Fibroblast of skin of left biceps (primary cell): ENCODE measurements at regions not wholly inside any gene's neighbourhood (a gene's known extent, or its start where the extent isn't known, plus 50 kb on each side); places are given as distances from the start of the nearest gene placed in this dataset.
A peak's percentile ranks its signal among the peaks of the same experiment; 100 is the strongest.
"Not testable (repeated sequence)": the region's sequence is repeated elsewhere in the genome, so short reads cannot be mapped to it uniquely, and the experiment has no call there.

ENCODE experiments used
- DNase-seq, 2 experiments: peaks; one replicate each; pipeline ENCODE4 v3.0.0-alpha.2; 2013; ENCODE audit warnings: low read depth in 2 of 2

DNA sequence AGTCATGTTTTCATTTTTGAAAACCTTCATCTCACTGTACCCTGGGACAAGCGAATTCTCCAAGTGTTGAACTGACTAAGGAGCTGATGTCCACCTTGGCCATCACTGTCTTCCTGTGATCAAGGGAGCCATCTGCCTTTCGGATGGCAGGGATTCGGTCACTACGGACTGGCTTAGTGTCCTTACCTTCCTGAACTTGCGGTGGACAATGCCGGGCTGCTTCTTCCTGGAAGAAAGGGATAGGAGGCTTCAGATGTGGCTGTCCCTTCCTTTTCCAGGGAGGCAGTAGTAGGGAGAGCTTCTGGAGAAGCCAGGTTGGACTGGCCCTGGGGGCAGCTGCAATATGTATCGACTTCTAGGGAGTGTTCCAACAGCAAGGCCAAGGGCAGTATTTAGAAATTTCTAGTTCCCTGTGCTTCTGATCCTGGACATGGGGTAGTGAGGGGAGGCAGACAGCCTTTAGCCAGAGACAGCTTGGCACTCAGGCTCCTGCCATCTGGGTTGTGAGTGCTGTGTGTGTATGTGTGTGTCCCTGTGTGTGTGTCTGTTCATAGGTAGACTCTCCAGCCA is 114.6 kb downstream of the IER5 start:
- DNase-seq, result no peak

DNA sequence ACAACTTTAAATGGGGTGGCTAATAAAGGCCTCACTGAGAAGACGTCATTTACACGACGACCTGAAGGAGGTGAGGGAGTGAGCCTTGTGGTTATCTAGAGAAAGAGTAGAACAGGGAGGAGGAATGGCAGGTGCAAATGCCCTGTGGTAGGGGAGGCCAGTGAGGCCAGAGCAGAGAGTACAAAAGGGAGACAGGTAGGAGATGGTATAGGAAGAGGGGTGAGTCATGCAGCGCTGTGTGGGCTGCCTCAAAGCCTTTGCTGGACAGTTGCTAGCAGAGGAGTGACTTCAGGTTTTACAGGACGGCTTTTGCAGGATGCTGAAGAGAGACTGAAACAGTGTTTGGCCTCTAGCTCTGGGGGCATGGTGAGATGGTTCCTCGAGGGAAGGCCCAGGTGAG is 116.0 kb downstream of the IER5 start:
- no peak for DNase-seq

DNA sequence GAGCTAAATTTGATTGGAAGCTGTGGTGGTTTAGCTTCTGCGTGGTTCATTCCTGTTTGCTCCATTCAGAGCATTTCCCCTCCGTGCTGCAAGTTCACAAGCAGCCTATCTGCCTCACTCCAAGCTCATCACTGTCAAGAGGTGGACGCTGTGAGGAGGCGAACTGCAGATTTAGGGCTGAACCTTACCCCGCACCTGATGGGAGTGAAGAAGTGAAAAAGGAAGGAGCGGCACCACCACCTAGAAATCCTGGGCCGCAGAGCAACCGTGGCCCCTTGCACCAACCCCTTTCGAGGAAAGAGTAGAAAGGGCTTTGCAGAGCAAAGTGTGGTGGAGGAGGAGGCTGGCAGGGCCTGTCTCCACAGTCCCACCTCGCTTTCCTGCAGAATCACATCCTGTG is 117.4 kb downstream of the IER5 start:
- no peak for DNase-seq

DNA sequence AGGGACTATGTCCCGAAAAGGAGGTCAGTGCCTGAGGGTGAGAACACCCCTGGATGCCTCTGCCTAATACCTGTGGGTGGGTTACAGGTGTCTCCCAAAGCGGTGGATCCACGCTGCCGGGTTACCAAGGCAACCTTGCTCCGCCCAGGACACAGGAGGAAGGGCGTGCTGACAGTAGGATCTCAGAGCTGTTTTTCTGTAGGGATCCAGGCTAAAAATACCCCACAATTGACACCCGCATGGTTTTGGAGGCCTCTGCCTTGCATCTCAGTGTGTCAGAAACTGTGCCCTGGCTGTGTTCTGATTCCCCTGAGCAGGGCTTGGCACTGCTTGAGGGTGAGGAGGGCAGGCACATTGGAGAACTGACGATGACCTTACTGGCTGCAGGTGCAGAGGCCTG is 118.0 kb downstream of the IER5 start:
- DNase-seq, result no peak

DNA sequence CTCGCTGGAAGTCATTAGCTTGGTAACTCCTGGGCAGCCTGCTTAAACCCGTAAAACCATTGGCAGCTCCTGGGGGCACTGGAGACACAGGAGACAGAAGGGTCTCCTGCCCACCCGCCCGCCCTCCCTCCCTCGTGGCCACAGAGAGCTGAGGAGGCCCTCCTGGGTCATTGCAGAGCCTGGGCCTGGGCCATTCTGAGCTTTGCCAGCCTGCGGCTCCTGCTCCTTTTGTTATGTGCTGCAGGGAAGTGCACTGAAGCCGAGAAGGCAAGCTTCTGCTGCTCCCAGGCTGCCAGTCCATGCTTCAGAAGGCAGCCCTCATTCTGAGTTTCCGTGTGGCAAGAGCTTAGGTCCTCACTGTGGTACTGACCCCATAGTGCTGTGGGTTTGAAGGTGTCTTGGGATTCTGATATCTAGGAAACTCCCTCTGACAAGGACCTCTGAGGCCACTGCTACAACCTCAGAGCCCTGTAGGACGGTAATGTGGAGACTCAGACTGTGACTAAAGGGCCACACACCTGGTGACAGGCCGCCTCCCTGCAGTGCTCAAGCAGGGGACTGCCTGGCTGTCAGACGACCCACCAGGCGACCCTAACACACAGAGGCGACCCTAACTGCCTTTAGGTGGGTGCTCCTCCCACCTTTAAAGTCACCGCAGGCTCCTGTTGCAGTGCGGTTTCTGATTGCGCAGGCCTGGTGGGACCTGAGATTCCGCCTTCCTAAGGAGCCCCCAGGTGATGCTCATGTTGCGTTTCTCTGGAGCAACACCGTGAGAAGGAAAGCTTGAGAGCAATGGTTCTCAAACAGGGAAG is 118.7 kb downstream of the IER5 start:
- no peak for DNase-seq

DNA sequence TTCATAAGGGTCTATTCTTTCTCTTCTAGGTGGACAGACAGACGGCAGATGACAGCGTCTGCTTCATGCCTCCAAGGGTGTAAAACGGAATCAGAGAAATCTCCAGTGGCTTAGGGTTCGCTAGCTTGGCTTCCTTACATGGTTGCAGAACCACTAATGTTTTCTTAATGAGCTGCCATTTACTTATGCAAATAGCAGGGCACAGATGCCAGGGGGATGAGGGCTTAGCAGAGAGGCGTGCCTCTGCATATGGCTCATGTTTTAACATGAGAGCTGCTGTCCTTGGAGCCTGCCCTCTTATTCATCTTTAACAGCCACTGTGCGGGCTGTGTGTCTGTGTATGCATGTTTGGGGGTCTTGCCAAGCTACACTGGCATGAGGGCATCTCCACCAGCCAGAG is 119.6 kb downstream of the IER5 start:
- DNase-seq, result no peak

DNA sequence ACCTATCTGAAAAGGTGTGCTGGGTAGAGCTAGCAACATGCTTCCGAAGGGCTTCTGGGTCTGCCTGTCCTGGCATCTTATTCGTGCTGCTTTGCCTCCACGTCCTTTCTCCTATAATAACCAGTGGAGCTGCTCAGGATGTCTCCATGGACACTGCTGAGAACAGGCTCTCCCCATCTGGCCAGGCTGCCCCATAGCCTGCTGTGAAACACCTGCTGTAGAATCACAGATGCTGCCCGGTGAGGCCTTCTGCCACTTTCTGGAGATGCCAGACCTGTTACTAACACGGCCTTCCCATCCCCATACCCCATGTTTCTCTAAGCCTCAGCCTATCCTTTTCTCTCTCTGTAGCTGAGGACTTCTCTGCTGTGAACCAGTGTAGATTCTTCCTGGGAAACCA is 120.5 kb downstream of the IER5 start:
- DNase-seq, result no peak

DNA sequence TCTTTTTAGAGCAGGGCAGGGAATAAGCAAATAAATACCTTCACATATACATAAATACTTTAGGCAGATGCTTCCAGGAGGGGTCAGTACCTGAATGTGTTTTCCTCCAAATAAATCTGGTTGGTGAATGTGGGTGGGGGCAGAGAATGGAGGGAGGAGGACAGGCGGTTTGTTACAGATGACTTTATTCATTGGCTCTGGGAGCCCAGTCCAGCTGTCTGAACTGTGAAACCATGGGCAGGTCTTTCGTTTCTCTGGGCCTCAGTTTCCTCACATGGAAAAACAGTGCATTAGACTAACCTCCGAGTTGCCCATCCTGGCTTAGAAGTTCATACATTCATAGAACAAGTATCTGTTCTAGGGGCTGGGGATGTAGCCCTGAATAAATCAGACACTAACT is 124.6 kb downstream of the IER5 start:
- DNase-seq, result no peak

DNA sequence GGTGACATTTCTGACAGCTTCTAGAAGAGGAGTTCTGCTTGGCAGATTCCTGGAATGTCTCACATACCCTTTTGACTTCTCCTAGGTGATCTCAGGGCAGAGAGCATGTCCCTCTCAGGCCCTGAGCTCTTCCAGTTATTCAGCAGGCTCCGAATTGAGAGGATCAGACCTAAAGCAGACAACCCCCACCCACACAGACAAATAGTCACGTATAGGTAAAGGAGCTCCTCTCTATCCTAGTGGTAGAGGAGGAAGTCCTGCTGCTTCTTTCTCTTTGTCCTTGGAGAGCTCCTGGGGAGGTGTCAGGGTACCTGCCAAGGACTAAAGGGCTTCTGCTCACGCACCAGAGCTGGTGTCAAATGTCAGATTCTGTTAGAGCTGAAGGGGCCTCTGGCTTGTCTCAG is 128.1 kb downstream of the IER5 start:
- no peak for DNase-seq

DNA sequence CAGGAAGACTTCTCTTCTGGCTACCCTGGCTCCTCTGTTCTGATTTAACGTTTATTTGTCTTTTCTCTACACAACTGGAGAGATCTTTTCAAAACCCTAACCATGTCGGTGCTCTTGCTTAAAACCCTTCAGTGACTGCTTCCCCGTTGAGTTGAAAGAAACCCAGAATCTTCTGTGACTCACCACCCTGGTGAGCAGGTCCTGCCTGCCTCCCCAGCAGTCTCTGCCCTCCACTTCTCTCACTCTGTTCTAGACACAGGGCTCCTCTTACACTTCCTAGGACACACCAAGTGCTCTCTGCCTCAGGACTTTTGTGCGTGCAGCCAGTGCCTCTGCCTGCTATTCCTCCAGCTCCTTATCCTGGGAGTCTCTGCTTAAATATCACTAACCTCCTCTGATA is 131.4 kb downstream of the IER5 start:
- DNase-seq, result no peak

DNA sequence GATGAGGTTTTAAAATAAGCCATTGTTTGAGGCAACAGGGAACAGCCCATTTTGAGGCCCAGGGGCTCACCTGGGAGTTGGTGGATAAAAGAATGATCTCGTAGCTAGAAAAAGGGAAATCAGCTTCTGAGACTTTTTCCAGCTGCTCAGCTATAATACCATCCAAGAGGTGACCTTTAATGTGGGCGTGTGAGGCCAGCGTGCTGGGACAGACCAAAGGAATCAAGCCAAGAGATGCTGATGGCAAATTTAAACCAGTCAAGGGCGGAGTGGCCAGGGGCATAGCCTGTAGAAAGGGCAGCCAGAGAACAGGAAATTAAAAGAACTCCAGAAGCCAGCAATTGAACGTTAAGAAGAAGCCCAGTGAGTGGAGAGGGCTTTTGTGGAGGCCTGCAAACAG is 132.6 kb downstream of the IER5 start:
- no peak for DNase-seq

DNA sequence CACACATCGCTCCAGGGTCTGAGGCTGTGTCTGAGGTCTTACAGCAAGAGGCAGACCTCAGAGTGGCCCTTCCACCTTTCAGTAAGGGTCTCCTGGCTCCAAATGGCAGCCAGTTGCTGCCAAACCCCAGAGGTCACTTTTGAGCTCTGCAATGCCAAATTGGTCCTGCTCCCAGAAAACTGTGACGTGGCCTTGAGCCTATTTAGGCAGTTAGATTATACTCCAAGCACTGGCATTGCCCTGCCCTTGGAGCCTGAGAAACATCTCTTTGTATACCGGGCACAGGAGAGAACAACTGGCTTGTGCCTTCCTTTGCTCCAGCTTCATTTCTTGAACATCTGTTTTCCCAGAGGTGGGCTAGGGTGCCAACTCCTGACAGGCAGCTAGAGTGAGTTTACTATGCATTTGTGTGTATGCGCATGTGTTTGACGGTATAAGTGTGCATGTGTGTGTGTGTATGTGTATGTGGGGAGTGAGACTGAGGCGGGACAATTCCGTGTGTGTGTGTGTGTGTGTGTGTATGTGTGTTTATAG is 134.5 kb downstream of the IER5 start:
- no peak for DNase-seq

DNA sequence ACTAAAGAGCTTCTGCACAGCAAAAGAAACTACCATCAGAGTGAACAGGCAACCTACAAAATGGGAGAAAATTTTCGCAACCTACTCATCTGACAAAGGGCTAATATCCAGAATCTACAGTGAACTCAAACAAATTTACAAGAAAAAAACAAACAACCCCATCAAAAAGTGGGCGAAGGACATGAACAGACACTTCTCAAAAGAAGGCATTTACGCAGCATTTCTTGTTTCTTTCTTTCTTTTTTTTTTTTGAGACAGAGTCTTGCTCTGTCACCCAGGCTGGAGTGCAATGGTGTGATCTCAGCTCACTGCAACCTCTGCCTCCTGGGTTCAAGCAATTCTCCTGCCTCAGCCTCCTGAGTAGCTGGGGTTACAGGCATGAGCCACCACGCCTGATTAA is 138.2 kb downstream of the IER5 start:
- DNase-seq, result not testable (repeated sequence)

DNA sequence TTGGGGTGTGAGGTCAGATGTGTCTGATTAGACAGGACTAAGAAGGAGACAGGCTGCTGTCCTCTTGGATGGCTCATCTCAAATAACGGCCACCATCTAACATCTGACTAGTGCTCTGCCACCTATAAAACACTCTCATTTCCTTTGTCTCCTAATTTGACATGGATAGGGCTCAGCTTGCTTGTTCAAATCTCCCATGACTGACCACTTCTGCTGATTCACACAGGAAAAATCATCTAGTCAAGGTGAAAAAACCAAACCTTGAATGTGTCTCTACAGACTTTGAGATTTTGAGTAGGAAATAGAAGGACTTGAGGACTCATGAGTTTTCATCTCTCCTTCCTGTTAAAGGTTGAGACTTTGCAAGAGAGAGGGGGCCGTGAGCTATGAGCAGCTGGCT is 150.6 kb downstream of the IER5 start:
- DNase-seq, result no peak

DNA sequence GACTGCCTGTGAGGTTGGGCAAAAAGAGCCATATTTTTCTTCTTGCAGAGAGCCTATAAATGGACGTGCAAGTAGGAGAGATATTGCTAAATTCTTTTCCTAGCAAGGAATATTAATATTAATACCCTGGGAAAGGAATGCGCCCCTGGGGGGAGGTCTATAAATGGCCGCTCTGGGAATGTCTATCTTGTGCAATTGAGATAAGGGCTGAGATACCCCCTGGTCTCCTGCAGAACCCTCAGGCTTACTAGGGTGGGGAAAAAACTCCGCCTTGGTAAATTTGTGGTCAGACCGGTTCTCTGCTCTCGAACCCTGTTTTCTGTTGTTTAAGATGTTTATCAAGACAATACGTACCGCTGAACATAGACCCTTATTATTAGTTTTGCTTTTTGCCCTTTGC is 157.8 kb downstream of the IER5 start:
- DNase-seq, result not testable (repeated sequence)

DNA sequence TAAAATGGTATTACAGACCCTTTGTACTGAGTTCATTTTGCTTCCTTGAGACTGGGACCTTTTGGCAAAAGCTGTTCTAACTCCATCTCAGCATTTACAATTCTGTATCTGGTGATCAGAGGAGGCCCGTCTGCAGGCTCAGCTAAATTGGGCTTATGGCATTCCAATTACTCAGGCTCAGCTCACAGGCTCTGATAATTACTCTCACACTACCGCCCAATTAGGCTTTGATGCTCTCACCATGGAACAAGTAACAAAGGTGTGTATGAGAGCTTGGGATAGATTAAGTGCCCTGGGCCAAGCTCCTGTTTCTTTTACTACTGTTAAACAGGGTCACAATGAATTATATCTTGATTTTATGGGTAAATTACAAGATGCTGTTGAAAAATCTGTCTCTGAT is 159.9 kb downstream of the IER5 start:
- not testable (repeated sequence) for DNase-seq

DNA sequence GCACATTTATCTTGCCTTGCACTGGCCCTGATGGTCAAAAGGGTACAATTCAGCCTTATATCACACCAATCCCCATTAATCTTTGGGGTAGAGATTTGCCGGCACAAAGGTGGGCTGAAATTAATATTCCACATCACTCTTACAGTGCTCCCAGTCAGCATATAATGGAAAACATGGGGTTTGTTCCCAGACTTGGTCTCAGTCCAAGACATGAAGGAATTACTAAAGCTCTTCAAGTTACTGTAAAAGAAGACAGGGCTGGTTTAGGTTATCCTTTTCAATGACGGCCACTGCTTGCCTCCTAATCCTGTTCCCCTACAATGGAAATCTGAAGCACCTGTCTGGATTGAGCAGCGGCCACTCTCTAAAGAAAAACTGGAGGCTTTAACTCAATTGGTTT is 160.7 kb downstream of the IER5 start:
- no peak for DNase-seq

DNA sequence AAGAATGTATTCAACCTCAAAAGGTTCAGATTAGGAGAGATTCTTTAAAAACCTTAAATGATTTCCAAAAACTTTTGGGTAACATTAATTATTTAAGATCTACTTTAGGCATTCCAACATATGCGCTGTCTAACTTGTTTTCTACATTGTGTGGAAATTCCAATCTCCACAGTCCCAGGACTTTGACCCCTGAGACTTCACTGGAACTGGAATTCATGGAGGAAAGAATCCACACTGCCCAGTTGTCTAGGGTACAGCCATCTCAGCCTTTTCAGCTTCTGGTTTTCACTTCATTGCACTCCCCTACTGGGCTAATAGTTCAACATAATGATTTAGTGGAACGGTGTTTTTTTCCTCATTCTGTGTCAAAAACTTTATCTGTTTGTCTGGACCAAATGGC is 161.5 kb downstream of the IER5 start:
- DNase-seq, result no peak

DNA sequence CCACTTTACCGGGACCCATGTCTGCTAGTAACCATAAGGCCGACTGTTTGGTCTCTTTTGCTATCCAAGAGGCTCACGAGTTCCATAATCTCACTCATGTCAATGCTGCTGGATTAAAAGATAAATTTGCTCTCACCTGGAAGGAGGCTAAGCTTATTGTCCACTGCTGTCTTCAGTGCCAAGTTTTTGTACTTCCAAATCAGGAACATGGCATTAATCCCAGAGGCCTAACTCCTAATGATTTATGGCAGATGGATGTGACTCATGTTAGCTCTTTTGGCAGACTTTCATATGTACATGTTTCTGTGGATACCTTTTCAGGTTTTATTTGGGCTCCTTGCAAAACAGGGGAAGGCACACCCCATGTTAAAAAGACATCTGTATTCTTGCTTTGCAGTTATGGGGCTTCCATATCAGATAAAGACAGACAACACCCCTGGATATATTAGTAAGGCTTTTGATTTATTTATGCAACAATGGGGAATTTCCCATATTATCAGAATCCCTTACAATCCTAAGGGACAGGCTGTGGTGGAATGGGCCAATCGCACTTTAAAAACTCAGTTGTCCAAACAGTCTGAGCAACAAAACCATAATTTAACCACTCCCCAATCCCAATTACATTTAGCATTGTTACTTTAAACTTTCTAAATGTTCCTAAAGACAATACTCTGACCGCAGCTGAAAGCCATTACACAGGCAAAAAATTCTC is 162.7 kb downstream of the IER5 start:
- peak; percentile 25 to 38 for DNase-seq

DNA sequence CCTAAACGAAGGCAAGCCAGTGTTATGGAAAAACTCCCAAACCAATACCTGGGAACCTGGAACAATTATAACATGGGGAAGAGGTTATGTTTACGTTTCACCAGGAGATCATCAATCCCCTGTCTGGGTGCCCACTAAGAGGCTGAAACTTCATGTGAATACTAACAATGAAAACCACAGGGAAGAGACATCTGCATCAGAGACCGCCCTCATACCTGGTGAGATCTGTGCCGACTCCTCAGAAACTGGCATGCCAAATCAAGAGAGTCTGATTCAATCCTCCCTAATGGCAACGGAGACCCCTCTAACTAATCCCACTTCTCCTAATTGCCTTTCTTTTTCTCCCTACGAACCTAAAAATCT is 163.2 kb downstream of the IER5 start:
- DNase-seq, result no peak

DNA sequence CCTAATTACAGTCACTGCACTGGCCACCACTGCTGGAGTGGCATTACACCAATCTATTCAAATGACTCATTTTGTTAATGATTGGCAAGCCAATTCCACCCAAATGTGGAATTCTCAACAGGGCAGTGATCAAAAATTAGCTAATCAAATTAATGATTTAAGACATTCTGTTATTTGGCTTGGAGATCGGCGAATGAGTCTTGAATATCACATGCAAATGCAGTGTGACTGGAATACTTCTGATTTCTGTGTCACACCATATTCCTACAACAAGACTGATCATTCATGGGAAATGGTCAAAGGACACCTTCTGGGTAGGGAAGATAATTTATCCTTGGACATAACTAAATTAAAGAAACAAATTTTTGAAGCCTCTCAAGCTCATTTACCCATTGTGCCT is 165.1 kb downstream of the IER5 start:
- DNase-seq, result not testable (repeated sequence)

DNA sequence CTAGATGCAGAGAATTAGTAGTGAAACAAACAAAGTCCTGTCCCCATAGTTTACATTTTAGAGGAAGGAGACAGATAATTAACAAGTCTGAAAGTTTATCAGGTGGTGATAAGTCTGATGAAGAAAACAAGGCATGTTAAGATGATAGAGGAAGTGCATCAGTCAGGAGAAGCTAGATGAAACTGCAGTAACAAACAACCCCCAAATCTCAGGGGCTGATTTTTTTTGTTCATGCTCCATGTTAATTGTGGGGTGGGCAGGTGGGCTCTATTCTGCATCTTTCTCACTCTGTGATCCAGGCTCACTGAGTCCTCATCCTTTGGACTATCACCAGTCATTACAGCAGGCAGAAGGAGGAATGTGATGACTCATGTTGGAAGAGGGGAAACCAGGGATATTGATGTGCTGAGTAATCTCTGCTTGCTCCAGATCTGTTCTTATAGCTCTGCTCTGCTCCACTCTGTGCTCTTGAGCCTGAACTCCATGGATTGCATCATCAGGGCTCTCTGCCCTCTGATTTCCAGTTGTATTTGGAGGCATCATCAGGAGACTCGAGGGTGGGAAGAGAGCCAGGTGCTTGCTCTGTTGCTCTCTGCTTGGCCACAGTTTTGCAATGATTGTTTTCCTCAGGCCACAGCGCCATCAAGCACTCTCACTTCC is 166.9 kb downstream of the IER5 start:
- DNase-seq, result peak; percentile 95 to 96
